Naive thymus-derived CD4-positive, alpha-beta T cell (primary cell): ENCODE measurements at regions not wholly inside any gene's neighbourhood (a gene's known extent, or its start where the extent isn't known, plus 50 kb on each side); places are given as distances from the start of the nearest gene placed in this dataset.

Experiments
- ATAC-seq: fragments of 150-1000 bp; cut with Tn5 transposase; 2 replicates; pipeline ENCODE4 v1.10.0; 2021; ENCODE audit warnings: mild to moderate bottlenecking, moderate library complexity
- CTCF ChIA-PET: fragments of 350-600 bp; sonication (Branson Sonifier 250); formaldehyde crosslinking; loops from one replicate; lab custom pipeline; 2021; ENCODE audit warnings: antibody characterized with exemption; lab: Charles Lee
- POLR2A ChIA-PET: fragments of 350-600 bp; sonication (Branson Sonifier 250); formaldehyde crosslinking; loops from one replicate; lab custom pipeline; 2021; ENCODE audit warnings: antibody characterized with exemption, inconsistent platforms; lab: Charles Lee
- DNase-seq, 9 donors: peaks; one replicate each; pipeline versions ENCODE4 v3.0.0 to v3.0.0-alpha.2; 2020 to 2022; ENCODE audit warnings: mixed read lengths in 1 of 9
- H3K27ac ChIP-seq: one replicate; pipeline ENCODE4 v1.7.0; 2013; ENCODE audit warnings: mild to moderate bottlenecking, low read depth, low read length, moderate library complexity
- H3K27me3 ChIP-seq, 2 donors: one replicate each; pipeline ENCODE4 v1.7.0; 2013; ENCODE audit warnings: low read length in 2 of 2, mild to moderate bottlenecking in 2 of 2, moderate library complexity in 2 of 2; ENCODE audit not compliant: control insufficient read depth in 2 of 2, insufficient read depth in 2 of 2
- H3K36me3 ChIP-seq, 3 experiments: 1 replicate in 2 of 3; 2 replicates in 1 of 3; pipeline ENCODE4 v1.7.0; 2013; ENCODE audit warnings: low read length in 3 of 3, mild to moderate bottlenecking in 3 of 3, moderate library complexity in 1 of 3; ENCODE audit not compliant: insufficient read depth in 3 of 3, control insufficient read depth in 2 of 3
- H3K4me1 ChIP-seq, 2 donors: one replicate each; pipeline ENCODE4 v1.7.0; 2013; ENCODE audit warnings: low read length in 2 of 2, mild to moderate bottlenecking in 2 of 2, moderate library complexity in 1 of 2; ENCODE audit not compliant: control insufficient read depth in 2 of 2, insufficient read depth in 2 of 2
- H3K4me3 ChIP-seq: 2 replicates; pipeline ENCODE4 v1.7.0; 2013; ENCODE audit warnings: mild to moderate bottlenecking, low read length
- H3K9me3 ChIP-seq, 3 experiments: 1 replicate in 2 of 3; 2 replicates in 1 of 3; pipeline ENCODE4 v1.7.0; 2013; ENCODE audit warnings: low read length in 3 of 3; ENCODE audit not compliant: control insufficient read depth in 2 of 3
- H3K27ac Mint-ChIP-seq, 9 donors: one replicate each; pipeline ENCODE4 v1.8.0; 2020 to 2022; ENCODE audit warnings: mixed read lengths in 9 of 9, mild to moderate bottlenecking in 8 of 9, moderate library complexity in 5 of 9, inconsistent platforms in 2 of 9
- H3K27me3 Mint-ChIP-seq, 5 donors: one replicate each; pipeline ENCODE4 v1.8.0; 2021 to 2022; ENCODE audit warnings: mixed read lengths in 5 of 5, mild to moderate bottlenecking in 1 of 5
- H3K36me3 Mint-ChIP-seq, 5 donors: one replicate each; pipeline ENCODE4 v1.8.0; 2020 to 2022; ENCODE audit warnings: mixed read lengths in 5 of 5, mild to moderate bottlenecking in 3 of 5, inconsistent platforms in 1 of 5
- H3K4me1 Mint-ChIP-seq, 7 donors: one replicate each; pipeline ENCODE4 v1.8.0; 2020 to 2022; ENCODE audit warnings: mixed read lengths in 7 of 7, mild to moderate bottlenecking in 3 of 7, inconsistent platforms in 1 of 7
- H3K4me3 Mint-ChIP-seq, 10 donors: one replicate each; pipeline ENCODE4 v1.8.0; 2020 to 2022; ENCODE audit warnings: mild to moderate bottlenecking in 10 of 10, mixed read lengths in 10 of 10, moderate library complexity in 6 of 10, inconsistent platforms in 2 of 10
- H3K9me3 Mint-ChIP-seq, 11 donors: one replicate each; pipeline ENCODE4 v1.8.0; 2020 to 2022; ENCODE audit warnings: mixed read lengths in 11 of 11, mild to moderate bottlenecking in 4 of 11, inconsistent platforms in 1 of 11, moderate library complexity in 1 of 11
- intact Hi-C, 2 donors: fragments of 100-400 bp; cut with micrococcal nuclease; formaldehyde crosslinking; loops; one replicate each; pipeline ENCODE4 v1.15.1; 2023

DNA sequence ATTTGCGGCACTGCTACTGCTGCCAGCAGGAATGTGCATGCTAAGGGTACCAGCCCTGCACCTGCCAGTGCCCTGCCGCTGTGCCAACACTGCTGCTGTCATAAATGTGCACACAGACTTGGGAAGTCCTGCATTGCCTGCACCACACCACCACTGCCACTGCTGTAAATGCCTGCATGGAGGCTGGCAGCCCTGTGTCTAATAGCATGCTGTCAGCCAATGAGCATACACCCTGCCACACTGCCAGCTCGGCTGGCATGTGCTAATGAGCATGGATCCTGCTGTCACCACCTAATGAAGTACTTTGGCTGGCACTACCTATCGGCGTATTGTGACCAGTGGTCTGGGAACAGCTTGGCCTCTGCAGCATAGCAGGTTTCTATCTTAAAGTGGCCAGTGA is 981.8 kb upstream of the GBE1 start:
- H3K4me1 Mint-ChIP-seq = no peaks in the 10 kb centered on the region
- no peak for DNase-seq
- POLR2A ChIA-PET = no interaction called here

GRCh38 chr3:82741346-82741745 is 979.9 kb upstream of the GBE1 start:
- Mint-ChIP-seq H3K4me3 (no peak overlapping the region), H3K36me3 (no peaks in the 10 kb centered on the region), H3K9me3 (peaks cover 0 to 22% (median 5%) of the 10 kb centered on the region in 11 donors), H3K27me3 (no peaks in the 10 kb centered on the region), H3K27ac (no peak overlapping the region), H3K4me1 (peaks cover 0 to 5% (median 0%) of the 10 kb centered on the region in 7 donors)
- intact Hi-C loops = no loop called here
- ATAC-seq (no peak), DNase-seq (no peak)
- Histone ChIP-seq H3K4me3 (no peak overlapping the region), H3K9me3 (no peaks in the 10 kb centered on the region), H3K27me3 (no peaks in the 10 kb centered on the region), H3K27ac (no peak overlapping the region), H3K4me1 (no peaks in the 10 kb centered on the region), H3K36me3 (no peaks in the 10 kb centered on the region)
- ChIA-PET POLR2A (no interaction called here), CTCF (interaction anchor here (0.6 kb wide), 1 partner anchor 1266 kb away, joined by 3 read pairs; no protein-coding TSS in a partner anchor)

More for the DNA sequence above, 981.8 kb upstream of the GBE1 start:
- intact Hi-C loops = no loop called here
- CTCF ChIA-PET = no interaction called here
- no peak overlapping the region for H3K4me3 ChIP-seq
- H3K4me1 ChIP-seq = no peaks in the 10 kb centered on the region
- no peak for ATAC-seq
- no peak overlapping the region for H3K4me3 Mint-ChIP-seq
- no peaks in the 10 kb centered on the region for H3K9me3 ChIP-seq
- no peak overlapping the region for H3K27ac ChIP-seq
- no peaks in the 10 kb centered on the region for H3K36me3 ChIP-seq
- H3K36me3 Mint-ChIP-seq = no peaks in the 10 kb centered on the region
- H3K27ac Mint-ChIP-seq = no peak overlapping the region
- no peaks in the 10 kb centered on the region for H3K27me3 Mint-ChIP-seq
- no peaks in the 10 kb centered on the region for H3K27me3 ChIP-seq
- H3K9me3 Mint-ChIP-seq = peaks cover 0 to 22% (median 5%) of the 10 kb centered on the region in 11 donors

DNA sequence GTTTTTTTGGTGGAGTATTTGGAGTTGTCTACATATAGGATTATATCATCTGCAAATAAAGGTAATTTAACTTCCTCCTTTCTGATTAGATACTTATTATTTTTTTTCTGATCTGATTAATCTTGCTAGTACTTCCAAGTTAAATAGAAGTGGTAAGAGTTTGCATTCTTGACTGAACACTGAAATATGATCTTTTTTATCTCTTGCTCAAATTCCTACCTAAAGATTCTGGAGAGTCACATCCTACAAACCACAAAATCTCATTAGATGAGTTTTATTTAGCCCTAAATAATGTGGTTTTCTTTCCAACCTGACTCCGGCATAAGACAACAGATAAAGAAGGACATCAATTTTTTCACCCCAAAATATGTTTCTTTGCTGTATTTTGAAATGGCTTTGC is 977.9 kb upstream of the GBE1 start:
- no peak overlapping the region for H3K4me3 Mint-ChIP-seq
- Histone ChIP-seq H3K4me3 (no peak overlapping the region), H3K27me3 (no peaks in the 10 kb centered on the region), H3K27ac (no peak overlapping the region), H3K4me1 (no peaks in the 10 kb centered on the region), H3K9me3 (no peaks in the 10 kb centered on the region), H3K36me3 (no peaks in the 10 kb centered on the region)
- H3K36me3 Mint-ChIP-seq = no peaks in the 10 kb centered on the region
- intact Hi-C loops = no loop called here
- H3K4me1 Mint-ChIP-seq = peaks cover 0 to 5% (median 0%) of the 10 kb centered on the region in 7 donors
- no peak overlapping the region for H3K27ac Mint-ChIP-seq
- CTCF ChIA-PET = no interaction called here
- POLR2A ChIA-PET = no interaction called here
- H3K27me3 Mint-ChIP-seq = no peaks in the 10 kb centered on the region
- DNase-seq (no peak), ATAC-seq (no peak)
- peaks cover 0 to 12% (median 3%) of the 10 kb centered on the region in 11 donors for H3K9me3 Mint-ChIP-seq

- no peak overlapping the region for H3K27ac Mint-ChIP-seq
- H3K4me3 Mint-ChIP-seq = no peak overlapping the region
- CTCF ChIA-PET = no interaction called here
- Histone ChIP-seq H3K9me3 (no peaks in the 10 kb centered on the region), H3K27ac (no peak overlapping the region), H3K4me3 (no peak overlapping the region), H3K36me3 (no peaks in the 10 kb centered on the region), H3K4me1 (no peaks in the 10 kb centered on the region), H3K27me3 (no peaks in the 10 kb centered on the region)
- DNase-seq (no peak), ATAC-seq (no peak)
- POLR2A ChIA-PET = no interaction called here
- peaks cover 0 to 4% (median 0%) of the 10 kb centered on the region in 11 donors for H3K9me3 Mint-ChIP-seq
- intact Hi-C loops = no loop called here
- no peaks in the 10 kb centered on the region for H3K36me3 Mint-ChIP-seq
- H3K27me3 Mint-ChIP-seq = no peaks in the 10 kb centered on the region
- peaks cover 0 to 5% (median 0%) of the 10 kb centered on the region in 7 donors for H3K4me1 Mint-ChIP-seq
Measured at GRCh38 chr3:82736696-82737277, 975.3 kb upstream of the GBE1 start.

DNA sequence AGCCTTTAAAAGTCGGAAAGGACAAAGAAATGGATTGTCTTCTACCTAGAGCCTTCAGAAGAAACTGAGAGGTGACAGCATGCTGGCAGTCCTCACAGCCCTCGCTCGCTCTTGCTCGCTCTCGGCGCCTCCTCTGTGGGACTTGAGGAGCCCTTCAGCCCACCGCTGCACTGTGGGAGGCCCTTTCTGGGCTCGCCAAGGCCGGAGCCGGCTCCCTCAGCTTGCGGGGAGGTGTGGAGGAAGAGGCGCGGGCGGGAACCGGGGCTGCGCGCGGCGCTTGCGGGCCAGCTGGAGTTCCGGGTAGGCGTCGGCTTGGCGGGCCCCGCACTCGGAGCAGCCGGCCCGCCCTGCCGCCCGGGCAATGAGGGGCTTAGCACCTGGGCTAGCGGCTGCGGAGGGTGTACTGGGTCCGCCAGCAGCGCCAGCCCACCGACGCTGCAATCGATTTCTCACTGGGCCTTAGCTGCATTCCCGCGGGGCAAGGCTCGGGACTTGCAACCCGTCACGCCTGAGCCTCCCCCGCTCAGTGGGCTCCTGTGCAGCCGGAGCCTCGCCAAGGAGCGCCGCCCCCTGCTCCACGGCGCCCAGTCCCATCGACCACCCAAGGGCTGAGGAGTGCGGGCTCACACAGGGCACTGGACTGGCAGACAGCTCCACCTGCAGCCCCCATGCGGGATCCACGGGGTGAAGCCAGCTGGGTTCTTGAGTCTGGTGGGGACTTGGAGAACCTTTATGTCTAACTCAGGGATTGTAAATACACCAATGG is 953.8 kb upstream of the GBE1 start:
- H3K36me3 Mint-ChIP-seq = no peaks in the 10 kb centered on the region
- ATAC-seq = no peak
- H3K27ac Mint-ChIP-seq = no peak overlapping the region
- intact Hi-C loops = no loop called here
- H3K27me3 Mint-ChIP-seq = no peaks in the 10 kb centered on the region
- H3K27me3 ChIP-seq = no peaks in the 10 kb centered on the region
- H3K9me3 ChIP-seq = no peaks in the 10 kb centered on the region
- no peak overlapping the region for H3K4me3 ChIP-seq
- no peak for DNase-seq
- H3K4me1 ChIP-seq = no peaks in the 10 kb centered on the region
- no peak overlapping the region for H3K27ac ChIP-seq
- H3K9me3 Mint-ChIP-seq = peaks cover 5 to 24% (median 13%) of the 10 kb centered on the region in 11 donors
- no peaks in the 10 kb centered on the region for H3K4me1 Mint-ChIP-seq
- CTCF ChIA-PET = no interaction called here
- H3K4me3 Mint-ChIP-seq = no peak overlapping the region
- no peaks in the 10 kb centered on the region for H3K36me3 ChIP-seq
- POLR2A ChIA-PET = no interaction called here

- ChIA-PET POLR2A (no interaction called here), CTCF (no interaction called here)
- H3K9me3 Mint-ChIP-seq = peaks cover 3 to 33% (median 18%) of the 10 kb centered on the region in 11 donors
Measured at GRCh38 chr3:82707035-82707434, 945.6 kb upstream of the GBE1 start.

DNA sequence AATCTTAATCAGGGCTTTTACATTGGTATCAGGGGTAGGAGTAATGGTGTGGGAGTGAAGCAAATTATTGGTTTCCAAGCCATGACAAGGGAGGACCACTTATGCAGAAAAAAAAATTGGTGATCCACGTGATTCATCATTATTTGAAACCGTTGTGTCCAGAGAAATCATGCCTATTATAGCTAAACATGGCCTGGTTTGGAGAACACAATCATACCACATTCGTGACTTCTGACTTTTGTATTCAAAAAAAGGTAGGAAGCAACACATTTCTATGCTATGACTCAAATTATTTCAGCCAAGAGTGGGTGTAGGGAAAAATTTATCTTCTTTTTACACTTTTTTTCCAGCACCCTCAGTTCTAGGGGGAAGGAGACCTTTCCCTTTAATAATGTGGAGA is 924.3 kb upstream of the GBE1 start:
- no peak overlapping the region for H3K27ac ChIP-seq
- Mint-ChIP-seq H3K9me3 (peaks cover 0 to 17% (median 3%) of the 10 kb centered on the region in 11 donors), H3K27ac (no peak overlapping the region), H3K27me3 (no peaks in the 10 kb centered on the region), H3K36me3 (no peaks in the 10 kb centered on the region), H3K4me1 (no peaks in the 10 kb centered on the region), H3K4me3 (no peak overlapping the region)
- no peaks in the 10 kb centered on the region for H3K27me3 ChIP-seq
- ChIA-PET POLR2A (no interaction called here), CTCF (no interaction called here)
- no peaks in the 10 kb centered on the region for H3K4me1 ChIP-seq
- no peaks in the 10 kb centered on the region for H3K36me3 ChIP-seq
- ATAC-seq (no peak), DNase-seq (no peak)
- intact Hi-C loops = no loop called here
- no peak overlapping the region for H3K4me3 ChIP-seq
- H3K9me3 ChIP-seq = no peaks in the 10 kb centered on the region

More at GRCh38 chr3:82707035-82707434, 945.6 kb upstream of the GBE1 start:
- H3K4me1 Mint-ChIP-seq = no peaks in the 10 kb centered on the region
- ATAC-seq = no peak
- H3K4me1 ChIP-seq = no peaks in the 10 kb centered on the region
- H3K4me3 ChIP-seq = no peak overlapping the region
- H3K4me3 Mint-ChIP-seq = no peak overlapping the region
- no peaks in the 10 kb centered on the region for H3K36me3 Mint-ChIP-seq
- H3K27me3 ChIP-seq = no peaks in the 10 kb centered on the region
- H3K9me3 ChIP-seq = no peaks in the 10 kb centered on the region
- intact Hi-C loops = no loop called here
- no peaks in the 10 kb centered on the region for H3K36me3 ChIP-seq
- H3K27ac ChIP-seq = no peak overlapping the region
- no peak overlapping the region for H3K27ac Mint-ChIP-seq
- no peak for DNase-seq
- H3K27me3 Mint-ChIP-seq = no peaks in the 10 kb centered on the region
